ENCODE measurements at regions not wholly inside any gene's neighbourhood (a gene's known extent, or its start where the extent isn't known, plus 50 kb on each side); places are given as distances from the start of the nearest gene placed in this dataset.

GRCh38 chr2:187768995-187769394 is 214.8 kb upstream of the TFPI start:
- TF ChIP-seq CTCF (IDR thresholded peaks at IDR 0.05; ENCODE audit: low read depth, low read length) (no peak), POLR2A (IDR thresholded peaks at IDR 0.05; ENCODE audit: extremely low read depth, insufficient read length) (no peak), MAX (IDR thresholded peaks at IDR 0.05; ENCODE audit: low read depth, low read length) (no peak), MYC (IDR thresholded peaks at IDR 0.05; ENCODE audit: low read depth, low read length) (no peak)

All from NB4 (cell line).